ENCODE measurements at regions not wholly inside any gene's neighbourhood (a gene's known extent, or its start where the extent isn't known, plus 50 kb on each side); places are given as distances from the start of the nearest gene placed in this dataset.

DNA sequence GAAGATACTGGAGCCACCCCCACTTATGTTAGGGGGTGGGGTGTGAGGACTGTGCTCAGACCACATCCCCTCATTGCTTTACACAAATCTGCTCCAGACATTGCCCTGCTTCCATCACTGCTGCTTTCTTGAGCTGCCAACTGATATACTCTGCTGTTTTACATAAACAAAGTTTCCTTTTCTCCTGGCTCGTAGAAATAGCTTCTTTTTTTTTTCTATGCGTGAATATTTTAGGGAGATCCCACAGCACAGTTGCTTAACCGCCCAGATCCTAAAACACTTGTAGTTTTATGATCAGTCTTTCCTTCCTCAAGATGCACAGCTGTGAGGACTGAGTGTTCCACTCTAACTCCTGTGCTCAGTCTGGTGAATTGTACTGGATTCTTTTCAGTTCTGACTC, 768.4 kb downstream of the PCDH18 start:
- DNase-seq (ENCODE audit: low read depth): no peak

DNA sequence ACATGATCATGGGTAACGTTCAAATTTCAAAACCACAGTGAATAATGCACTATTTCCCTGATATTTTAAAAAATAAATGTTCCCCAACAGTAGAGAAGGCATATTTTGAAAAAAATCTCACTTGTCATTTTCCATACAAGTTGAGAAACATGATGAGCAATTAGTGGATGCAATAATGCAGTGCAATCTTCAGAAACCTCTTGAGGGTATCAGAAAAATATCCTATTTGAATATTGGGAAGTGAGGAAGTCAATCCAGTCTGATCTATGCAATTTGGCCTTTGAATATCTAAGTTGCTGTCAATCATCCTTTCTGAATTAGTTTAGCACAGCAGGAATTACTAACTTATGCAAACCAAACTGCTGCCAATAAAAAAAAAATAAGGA, 776.8 kb downstream of the PCDH18 start:
- no peak for DNase-seq (ENCODE audit: low read depth)

DNA sequence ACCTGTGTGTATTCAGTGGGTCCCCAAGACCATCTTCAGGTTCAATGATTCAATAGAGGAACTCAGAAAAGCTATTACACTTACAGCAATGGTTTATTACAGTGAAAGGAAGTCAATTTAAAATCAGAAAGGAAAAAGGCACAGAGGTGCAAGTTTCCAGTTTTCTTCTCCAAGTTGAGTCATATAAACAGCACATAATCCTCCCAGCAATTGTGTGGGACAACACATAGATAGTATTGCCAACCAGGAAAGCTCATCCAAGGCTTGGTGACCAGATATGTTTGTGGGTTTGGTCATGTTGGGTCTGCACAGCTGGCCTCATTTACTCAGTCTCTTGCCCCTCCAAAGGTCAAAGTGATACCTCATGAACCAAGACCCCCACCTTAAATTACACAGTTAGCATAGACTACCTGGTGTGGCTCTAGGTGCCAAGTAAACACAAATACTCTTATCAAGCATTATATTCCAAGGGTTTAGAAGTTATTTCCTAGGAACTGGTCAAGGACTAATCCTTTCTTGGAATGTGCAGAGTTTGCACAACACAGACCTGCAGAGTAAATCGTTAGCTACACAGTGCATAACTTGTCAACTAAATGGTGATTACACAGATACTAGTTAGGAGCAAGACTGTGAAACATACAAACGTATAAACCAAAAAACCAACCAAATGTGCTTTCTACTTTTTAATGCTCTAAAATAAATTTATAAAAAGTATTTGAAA, 777.3 kb downstream of the PCDH18 start:
- no peak for DNase-seq (ENCODE audit: low read depth)

DNA sequence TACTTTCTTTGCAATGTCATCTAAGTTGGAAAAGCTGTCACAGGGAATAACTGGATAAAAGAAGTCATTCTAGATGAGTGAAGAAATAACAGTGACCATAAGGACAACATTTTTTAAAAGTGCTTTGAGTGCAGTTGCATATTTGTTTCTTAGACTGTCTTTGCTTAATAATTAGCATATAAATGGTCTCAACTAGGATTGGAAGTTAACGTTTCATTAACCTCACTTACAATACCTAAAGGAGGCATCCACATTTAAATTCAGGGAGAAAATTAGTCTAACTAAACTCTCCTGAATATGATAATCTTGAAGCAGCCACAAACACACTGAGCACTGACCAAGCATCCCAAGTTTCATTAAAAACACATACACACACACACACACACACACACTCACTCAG, 780.7 kb downstream of the PCDH18 start:
- DNase-seq (ENCODE audit: low read depth): no peak

DNA sequence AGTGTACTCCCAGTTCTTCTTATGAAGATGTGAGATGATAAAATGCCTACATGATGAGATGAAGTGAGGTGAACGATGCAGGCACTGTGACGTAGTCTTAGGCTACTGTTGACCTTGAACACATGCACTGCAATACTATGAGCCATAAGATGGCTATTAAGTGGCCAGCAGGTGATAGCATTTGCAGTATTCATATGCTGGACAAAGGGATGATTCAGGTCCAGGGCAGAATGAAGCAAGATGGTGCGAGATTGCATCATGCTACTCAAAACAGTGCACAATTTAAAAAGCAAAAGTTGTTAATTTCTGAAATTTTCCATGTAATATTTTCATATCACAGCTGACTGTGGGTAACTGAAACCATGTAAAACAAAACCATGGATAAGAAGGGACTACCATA, 781.4 kb downstream of the PCDH18 start:
- DNase-seq (ENCODE audit: low read depth): peak; percentile 47

DNA sequence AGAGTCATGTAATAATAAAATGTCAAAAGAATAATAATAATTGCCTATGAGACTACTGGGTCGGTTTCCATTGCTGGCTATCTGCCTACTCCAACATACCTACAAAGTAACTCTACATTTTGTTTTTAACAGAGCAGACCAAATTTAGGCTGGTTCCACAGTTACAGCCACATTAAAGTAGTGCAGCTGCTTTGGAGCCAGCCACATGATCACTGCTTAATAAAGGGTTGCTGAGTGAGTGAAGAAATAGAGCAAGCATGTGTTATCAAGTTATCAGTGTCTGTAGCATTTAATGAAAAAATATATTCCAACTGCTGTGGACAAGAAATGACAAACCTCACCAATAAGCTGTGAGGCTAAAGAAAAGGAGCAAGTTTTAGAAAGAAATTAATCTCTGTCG, 782.3 kb downstream of the PCDH18 start:
- DNase-seq (ENCODE audit: low read depth): no peak

DNA sequence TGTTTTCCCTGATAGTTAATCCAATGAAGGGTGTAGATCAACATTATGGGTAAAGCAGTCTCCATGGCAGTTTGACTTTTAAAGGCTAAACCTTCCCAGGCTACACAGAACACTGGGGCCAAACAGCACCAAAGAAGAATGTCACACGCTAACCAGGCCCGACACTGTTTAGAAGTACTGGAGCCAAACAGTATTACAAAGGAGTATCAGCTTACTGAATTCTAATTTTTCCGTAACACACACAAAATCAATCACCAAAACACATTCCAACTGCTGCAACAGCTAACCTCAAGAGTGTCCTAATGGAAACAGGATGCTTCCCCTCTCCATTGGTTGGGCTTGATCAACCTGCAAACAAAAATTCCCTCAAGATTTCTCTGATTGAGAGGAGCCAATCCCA, 783.5 kb downstream of the PCDH18 start:
- no peak for DNase-seq (ENCODE audit: low read depth)

DNA sequence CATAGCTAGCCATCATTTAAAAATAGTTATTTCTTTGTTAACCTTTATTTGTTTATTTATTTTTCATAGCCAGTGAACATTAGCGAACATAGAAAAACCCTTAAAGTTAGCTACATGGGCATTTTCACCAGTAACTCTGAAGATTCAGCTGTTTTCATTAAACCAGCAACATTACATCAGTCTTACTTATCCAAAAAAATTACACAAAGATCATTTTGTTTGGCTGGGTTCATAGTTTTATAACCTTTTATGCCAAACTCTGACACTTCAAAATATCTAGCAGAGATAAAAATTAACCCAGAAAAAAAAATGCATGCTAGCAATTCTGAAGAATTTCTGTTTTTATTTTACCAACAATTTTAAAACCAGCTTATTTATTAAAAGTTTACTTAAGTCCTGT, 784.1 kb downstream of the PCDH18 start:
- DNase-seq (ENCODE audit: low read depth): no peak

DNA sequence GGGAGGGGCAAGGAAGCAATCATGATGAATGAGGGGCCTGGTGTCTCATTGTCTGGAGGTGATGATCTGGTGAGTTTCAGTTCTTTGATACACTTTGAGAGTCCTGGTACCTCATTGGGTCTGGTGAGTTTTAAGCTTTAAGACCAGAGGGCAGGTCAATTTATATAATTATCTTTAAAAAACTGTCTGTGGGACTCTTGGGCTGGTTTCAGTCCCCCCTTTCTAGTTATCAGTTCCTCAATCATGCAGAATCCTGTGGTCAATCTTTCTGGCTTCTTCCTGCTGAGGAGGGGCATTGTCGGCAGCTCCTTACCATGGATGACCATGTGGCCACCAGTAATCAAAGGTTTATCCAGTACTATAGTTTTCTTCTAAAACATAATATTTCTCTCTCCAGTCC, 789.1 kb downstream of the PCDH18 start:
- no peak for DNase-seq (ENCODE audit: low read depth)

DNA sequence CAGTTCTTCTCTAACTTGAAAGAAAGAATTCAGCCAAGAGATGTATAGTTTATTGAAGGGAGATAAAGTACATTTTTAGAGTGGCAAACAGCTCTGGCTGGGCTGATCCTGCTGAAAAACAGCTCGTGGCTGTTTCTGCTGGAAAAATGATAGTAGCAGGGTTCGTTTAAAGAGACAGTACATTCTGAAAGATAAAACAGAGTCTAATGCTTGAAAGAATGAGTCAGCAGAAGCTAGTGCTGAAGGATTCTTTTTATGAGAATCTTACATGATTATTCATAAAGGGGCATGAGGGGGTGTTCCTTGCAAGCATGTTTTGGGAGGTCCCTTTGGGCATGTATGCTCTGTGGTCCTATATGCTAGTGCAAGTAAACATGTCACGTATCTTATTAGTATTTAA, 790.0 kb downstream of the PCDH18 start:
- peak; percentile 37 for DNase-seq (ENCODE audit: low read depth)

DNA sequence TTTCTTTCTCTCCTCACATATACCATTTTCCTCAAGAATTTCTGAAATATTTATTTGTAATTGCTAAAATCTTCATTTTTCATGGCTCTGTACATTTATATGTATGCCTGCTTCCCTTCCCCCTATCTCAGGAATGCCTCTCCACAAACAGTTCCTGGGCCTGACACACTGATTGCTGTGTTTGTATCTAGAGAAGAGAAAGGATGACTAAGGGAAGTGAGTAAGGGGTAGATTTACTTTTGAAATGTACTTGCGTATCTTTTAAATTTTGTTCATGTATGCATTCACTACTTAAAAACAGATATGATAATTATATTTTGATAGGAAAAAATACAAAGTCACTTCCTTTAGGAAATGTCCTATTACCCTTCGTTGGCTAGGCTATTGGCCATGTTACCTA, 790.8 kb downstream of the PCDH18 start:
- DNase-seq (ENCODE audit: low read depth): peak; percentile 41

DNA sequence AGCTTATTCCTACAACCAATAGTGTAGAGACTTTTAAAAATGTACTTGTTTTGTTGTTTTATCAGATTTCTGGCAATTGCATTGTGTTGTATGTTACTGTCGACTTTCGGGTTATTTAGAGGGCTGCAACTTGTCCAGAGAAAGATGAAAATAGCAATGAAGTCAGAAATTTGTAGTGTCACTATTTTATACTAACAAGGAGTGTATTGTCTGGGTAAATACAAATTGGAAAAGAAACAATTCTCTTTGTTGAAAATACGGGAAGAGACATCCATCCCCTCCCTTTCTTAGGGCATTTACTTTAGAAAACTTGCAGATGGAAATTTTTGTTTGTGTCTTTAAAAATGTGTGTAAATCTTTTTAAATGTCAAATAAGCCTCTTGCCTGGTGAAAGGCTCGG, 792.0 kb downstream of the PCDH18 start:
- DNase-seq (ENCODE audit: low read depth): no peak

DNA sequence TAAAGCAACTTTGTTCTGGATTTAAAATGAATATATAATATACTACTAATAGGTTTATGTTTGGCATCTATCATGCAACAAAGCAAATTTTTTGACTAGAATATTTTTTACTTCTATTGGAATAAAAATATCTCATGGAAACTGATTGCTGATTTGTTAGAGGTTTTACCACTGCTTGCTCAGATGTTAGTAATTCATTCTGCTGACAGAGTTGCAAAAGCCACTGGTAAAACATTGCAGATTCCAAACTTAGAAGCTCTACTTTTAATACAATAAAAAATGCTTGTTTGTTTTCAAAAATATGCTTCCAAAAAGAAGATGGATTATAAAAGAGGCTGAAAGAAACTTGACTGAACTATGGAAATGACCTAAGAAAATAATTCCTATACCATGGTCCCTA, 795.2 kb downstream of the PCDH18 start:
- no peak for DNase-seq (ENCODE audit: low read depth)

DNA sequence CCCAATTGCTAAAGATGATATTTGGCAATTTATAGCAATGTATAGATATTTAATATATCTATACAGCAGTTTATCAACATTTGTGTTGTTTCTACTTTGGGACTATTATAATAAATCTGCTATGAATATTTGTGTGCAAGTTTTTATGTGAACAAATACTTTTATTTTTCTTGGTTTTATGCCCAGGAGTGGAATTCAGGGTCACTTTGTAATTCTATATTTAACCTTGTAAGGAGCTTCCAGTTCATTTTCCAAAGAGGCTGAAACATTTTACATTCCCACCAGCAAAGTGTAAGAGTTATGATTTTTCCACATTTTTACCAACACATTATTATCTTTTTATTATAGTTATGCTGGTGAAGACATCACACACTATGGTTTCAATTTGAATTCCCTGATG, 801.3 kb downstream of the PCDH18 start:
- DNase-seq (ENCODE audit: low read depth): no peak

DNA sequence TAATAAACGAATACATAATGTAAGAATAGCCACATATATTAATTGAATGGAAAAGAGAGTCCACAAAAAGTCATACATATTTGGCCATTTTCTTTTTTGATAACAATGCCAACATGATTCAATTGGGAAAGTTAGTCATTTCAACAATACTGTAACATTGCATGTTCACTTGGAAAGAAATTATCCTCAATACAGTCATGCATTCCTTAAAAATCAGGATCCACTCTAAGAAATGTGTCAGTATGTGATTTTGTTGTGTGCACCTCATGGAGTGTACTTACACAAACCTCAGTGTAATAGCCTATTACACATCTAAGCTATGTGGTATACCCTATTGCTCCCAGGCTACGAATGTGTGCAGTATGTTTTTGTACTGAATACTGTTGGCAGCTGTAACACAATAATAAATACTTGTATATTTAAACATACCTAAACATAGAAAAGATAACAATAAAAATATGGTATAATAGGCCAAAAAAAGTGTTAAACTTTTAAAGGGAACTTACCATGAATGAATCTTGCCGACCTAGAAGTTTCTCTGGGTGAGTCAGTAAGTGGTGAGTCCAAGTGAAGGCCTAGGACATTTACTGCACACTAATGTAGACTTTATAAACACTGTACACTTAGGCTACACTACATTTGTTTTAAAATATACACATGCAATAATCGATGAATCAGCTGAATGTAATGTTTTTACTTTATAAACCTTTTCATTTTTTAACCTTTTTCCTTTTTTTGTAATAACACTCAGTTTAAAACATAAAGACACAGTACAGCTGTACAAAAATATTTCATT, 806.8 kb downstream of the PCDH18 start:
- DNase-seq (ENCODE audit: low read depth): no peak

DNA sequence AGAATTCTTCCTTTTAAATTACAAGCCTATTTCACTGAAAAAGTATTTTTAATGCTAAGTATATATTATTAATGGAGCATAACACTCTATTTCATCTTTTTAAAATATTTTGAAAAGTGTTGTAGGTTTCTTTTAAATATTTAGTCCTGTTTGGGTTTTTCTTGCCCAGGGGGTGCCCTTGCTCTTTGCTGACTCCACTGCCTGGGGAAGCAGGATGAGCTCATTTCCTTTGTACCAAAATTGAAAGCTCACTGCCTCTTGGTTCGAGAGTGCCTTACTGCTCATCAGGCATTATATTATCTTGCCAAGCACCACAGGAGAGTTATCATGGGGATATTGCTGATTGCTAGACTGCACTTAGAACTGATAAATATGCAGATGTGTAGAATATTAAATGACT, 819.2 kb downstream of the PCDH18 start:
- DNase-seq (ENCODE audit: low read depth): peak; percentile 59

DNA sequence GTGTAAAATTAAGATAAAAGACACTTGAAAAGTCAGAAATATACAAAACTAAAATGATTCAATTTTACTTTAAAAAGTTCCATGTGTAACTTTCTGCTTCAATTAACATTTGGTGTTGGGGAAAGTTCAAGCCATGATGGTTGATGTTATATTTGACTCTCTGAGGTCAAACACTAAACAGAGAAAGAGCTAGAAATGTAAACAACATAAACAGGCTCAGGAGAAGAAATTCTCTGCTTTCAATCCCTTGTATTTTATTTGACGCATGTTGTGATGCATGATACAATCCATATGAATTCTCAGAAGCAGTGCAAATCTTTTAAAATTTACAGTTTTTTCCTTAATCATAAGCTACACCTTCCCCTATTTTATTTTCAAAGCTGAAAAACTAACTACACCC, 822.4 kb downstream of the PCDH18 start:
- DNase-seq (ENCODE audit: low read depth): no peak

DNA sequence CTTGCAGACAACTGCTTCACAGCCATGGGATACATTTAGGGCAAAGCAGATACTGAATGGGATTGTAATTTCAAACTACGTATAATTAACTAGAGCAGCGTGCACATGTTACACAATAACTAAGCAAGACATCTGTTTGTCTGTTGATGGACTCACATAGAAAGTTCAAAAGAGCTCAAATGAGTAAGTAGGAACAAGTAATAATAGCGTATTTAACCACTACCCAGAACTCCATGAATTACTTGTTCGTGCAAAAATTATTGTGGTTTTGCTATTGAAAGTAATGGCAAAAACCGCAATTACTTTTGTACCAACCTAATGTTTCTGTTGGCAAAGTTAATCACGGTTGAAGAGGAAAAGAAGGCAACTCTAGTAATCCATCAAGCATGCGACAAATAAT, 825.4 kb downstream of the PCDH18 start:
- DNase-seq (ENCODE audit: low read depth): no peak

DNA sequence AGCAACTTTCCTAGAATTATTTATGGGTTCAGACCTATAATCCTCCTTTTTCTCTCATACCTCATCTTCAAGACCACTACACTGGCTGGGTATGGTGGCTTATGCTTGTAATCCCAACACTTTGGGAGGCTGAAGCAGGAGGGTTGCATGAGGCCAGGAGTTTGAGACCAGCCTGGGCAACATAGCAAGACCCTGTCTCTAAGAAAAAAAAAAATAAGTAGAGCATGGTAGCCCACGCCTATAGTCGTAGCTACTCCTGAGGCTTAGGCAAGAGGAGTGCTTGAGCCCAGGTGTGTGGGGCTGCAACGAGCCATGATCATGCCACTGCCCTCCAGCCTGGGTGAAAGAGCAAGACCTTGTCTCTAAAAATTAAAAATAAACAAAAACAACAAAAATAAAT, 832.4 kb downstream of the PCDH18 start:
- no peak for DNase-seq (ENCODE audit: low read depth)

DNA sequence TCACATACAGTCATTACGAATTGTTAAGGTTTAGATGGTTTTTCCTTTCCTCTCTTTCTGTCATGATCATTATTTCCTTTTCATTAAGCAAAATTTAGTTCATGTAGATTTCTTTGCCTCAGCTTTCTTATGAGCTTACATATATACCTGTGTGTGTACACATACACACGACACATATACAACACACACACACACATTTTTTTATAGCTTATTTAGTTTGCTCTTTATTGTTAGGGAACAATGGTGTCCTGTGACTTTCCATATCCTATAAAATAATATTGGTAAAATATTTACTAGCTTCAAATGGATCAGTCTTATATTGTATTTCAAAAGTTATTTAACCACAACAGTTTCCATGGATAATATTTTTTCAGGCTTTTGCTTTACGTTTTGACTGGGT, 840.7 kb downstream of the PCDH18 start:
- DNase-seq (ENCODE audit: low read depth): no peak

DNA sequence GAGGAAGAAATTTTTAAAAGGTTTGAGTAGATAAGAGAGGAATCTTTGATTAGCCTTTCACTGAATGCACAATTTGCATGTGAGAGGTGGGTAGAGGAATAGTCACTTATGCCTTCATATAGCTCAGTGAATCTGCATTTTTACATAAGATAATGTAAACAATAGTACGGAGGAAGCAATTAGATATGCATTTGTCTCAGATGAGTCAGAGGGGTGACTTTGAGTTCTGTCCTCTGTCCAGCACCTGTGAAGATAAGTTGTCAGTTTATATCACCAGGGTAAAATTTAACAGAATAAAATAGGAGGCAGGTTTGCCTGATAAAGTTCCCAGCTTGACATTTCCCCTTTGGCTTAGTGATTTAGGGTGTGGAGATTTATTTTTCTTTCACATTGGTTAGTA, 841.9 kb downstream of the PCDH18 start:
- DNase-seq (ENCODE audit: low read depth): no peak

DNA sequence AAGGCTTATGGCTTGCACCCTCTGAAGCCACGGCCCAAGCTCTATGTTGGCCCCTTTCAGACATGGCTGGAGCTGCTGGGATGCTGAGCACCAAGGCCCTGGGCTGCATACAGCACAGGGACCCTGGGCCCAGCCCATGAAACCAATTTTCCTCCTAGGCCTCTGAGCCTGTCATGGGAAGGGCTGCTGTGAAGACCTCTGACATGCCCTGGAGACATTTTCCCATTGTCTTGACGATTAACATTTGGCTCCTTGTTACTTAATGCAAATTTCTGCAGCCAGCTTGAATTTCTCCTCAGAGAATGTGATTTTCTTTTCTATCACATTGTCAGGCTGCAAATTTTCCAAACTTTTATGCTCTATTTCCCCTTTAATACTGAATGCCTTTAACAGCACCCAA, 844.7 kb downstream of the PCDH18 start:
- DNase-seq (ENCODE audit: low read depth): no peak

DNA sequence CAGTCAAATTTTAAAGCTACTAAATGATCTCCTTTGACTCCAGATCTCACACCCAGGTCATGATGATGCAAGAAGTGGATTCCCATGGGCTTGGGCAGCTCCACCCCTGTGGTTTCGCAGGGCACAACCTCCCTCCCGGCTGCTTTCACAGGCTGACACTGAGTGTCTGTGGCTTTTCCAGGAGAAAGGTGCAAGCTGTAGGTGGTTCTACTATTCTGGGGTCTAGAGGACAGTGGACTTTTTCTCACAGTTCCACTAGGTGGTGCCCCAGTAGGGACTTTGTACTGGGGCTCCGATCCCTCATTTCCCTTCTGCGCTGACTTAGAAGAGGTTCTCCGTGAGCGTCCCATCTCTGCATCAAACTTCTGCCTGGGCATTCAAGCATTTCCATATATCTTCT, 845.2 kb downstream of the PCDH18 start:
- no peak for DNase-seq (ENCODE audit: low read depth)

DNA sequence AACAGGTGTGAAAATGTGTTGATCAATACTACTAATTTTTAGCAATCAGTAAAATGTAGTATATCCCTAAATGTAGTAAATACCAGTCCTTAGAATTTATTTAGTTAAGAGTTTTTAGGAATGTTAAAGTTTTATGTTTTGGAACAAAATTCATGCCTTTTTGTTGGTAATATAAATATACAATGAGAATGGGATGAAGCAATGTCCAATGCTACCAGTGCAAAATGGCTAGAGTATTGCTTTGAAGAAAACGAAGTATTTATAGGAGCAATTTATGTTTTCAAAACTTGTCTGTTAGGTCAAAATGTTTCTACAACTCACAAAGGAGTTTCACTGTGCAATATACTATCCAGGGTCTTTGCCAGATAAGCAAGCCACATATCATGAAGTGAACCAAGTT, 851.5 kb downstream of the PCDH18 start:
- no peak for DNase-seq (ENCODE audit: low read depth)
